Cardiac muscle cell (in vitro differentiated cells and primary cell): ENCODE measurements at regions not wholly inside any gene's neighbourhood (a gene's known extent, or its start where the extent isn't known, plus 50 kb on each side); places are given as distances from the start of the nearest gene placed in this dataset.

ENCODE experiments used
- DNase-seq, 2 donors: peaks; one replicate each; pipeline versions ENCODE4 v3.0.0 to v3.0.0-alpha.2; 2010 to 2017; ENCODE audit warnings: low read depth in 1 of 2, low spot score in 1 of 2
- H3K27ac ChIP-seq: fragments of 200-600 bp; sonication (generic); 2 replicates; pipeline ENCODE4 v1.5.1; 2016
- H3K27me3 ChIP-seq: fragments of 200-600 bp; sonication (generic); 2 replicates; pipeline ENCODE4 v1.6.0; 2016; ENCODE audit warnings: control low read depth
- H3K36me3 ChIP-seq: fragments of 200-600 bp; sonication (generic); 2 replicates; pipeline ENCODE4 v1.5.1; 2016; ENCODE audit warnings: control low read depth
- H3K4me1 ChIP-seq: fragments of 200-600 bp; sonication (generic); 2 replicates; pipeline ENCODE4 v1.8.1; 2017; ENCODE audit warnings: low read depth, mild to moderate bottlenecking, mixed run types
- H3K4me3 ChIP-seq: fragments of 200-600 bp; sonication (generic); 2 replicates; pipeline ENCODE4 v1.5.1; 2016; ENCODE audit warnings: mild to moderate bottlenecking
- H3K9me3 ChIP-seq: fragments of 200-600 bp; sonication (generic); 2 replicates; pipeline ENCODE4 v1.5.1; 2017; ENCODE audit warnings: low read depth, mild to moderate bottlenecking, control low read depth
- TF ChIP-seq, protein P1 (sequence below): IDR thresholded peaks from 2 replicates; pipeline ENCODE4 v1.5.1; 2012; ENCODE audit warnings: low read depth, mild to moderate bottlenecking, low read length

DNA sequence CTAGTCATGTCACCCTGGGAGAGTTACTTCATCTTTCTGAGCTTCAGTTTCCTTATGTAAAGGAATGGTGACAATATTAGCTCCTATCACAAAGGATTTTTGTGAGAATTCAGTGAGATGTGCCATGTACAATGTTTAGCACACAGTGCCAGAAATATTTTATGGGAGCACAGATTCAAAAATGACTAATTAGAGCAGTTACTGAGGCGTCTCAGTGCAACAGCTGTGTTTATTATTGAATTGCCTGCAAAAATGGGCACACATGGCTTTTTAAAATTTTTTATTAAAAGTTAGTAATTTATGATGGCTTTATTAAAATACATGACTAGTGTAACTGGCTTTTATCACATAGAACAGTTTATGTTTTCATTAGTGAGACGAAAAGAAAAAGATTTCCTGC is 134.3 kb upstream of the AHI1 start:
- no peaks in the 10 kb centered on the region for H3K9me3 ChIP-seq
- H3K36me3 ChIP-seq, result no peaks in the 10 kb centered on the region
- no peaks in the 10 kb centered on the region for H3K4me1 ChIP-seq
- TF ChIP-seq, protein P1, sequence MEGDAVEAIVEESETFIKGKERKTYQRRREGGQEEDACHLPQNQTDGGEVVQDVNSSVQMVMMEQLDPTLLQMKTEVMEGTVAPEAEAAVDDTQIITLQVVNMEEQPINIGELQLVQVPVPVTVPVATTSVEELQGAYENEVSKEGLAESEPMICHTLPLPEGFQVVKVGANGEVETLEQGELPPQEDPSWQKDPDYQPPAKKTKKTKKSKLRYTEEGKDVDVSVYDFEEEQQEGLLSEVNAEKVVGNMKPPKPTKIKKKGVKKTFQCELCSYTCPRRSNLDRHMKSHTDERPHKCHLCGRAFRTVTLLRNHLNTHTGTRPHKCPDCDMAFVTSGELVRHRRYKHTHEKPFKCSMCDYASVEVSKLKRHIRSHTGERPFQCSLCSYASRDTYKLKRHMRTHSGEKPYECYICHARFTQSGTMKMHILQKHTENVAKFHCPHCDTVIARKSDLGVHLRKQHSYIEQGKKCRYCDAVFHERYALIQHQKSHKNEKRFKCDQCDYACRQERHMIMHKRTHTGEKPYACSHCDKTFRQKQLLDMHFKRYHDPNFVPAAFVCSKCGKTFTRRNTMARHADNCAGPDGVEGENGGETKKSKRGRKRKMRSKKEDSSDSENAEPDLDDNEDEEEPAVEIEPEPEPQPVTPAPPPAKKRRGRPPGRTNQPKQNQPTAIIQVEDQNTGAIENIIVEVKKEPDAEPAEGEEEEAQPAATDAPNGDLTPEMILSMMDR, result no peak
- DNase-seq, result no peak
- H3K4me3 ChIP-seq, result no peak overlapping the region
- no peak overlapping the region for H3K27ac ChIP-seq
- H3K27me3 ChIP-seq, result no peaks in the 10 kb centered on the region

- TF ChIP-seq, protein P1, result no peak
- DNase-seq, result no peak
- Histone ChIP-seq H3K27ac (no peak overlapping the region), H3K27me3 (no peaks in the 10 kb centered on the region), H3K9me3 (no peaks in the 10 kb centered on the region), H3K4me3 (no peak overlapping the region), H3K36me3 (no peaks in the 10 kb centered on the region), H3K4me1 (no peaks in the 10 kb centered on the region)
These were observed 136.0 kb upstream of the AHI1 start for GRCh38 chr6:135633573-135633972.

DNA sequence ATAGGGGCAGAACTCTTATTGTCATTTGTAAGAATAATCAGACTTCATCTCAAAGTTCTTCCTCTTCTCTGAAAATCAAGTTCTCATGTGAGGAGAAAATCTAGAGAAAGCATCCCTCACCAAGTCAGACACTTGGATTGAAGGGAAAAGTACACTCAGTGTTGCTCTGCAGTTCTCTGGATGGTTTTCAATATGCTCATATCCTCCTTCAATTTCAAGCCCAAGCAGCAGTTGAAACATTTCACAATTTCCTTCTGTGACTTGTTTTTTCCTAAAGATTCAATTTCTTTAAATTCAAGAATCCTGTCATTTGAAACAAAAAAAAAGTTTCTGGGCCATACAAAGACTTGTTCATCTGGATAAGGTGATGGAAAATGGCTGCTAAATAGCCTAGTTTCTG is 140.2 kb upstream of the AHI1 start:
- H3K9me3 ChIP-seq, result no peaks in the 10 kb centered on the region
- H3K27me3 ChIP-seq, result no peaks in the 10 kb centered on the region
- TF ChIP-seq, protein P1, result no peak
- H3K36me3 ChIP-seq, result no peaks in the 10 kb centered on the region
- peak in 1 of 2 donors; percentile 51 for DNase-seq
- no peak overlapping the region for H3K4me3 ChIP-seq
- H3K27ac ChIP-seq, result no peak overlapping the region
- H3K4me1 ChIP-seq, result no peaks in the 10 kb centered on the region

DNA sequence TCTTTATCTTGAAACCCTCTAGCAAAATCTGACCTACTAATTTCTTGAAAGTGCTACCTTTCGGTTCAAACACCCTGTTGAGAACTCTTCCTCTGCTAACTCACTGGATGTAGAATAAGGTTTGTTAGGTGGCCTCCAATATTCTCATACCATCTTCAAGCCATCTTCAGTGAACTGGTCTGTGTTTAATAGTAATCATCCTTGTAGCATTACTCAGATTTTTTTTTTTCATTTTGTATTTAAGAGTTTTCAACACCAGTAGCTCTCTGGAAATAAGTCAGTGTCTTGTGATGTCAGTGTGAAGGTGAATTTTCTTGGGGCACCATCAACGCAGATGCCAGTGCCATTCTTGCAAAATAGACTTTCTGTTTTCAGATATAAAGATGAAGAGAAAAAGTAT is 140.6 kb upstream of the AHI1 start:
- Histone ChIP-seq H3K9me3 (no peaks in the 10 kb centered on the region), H3K4me3 (no peak overlapping the region), H3K36me3 (no peaks in the 10 kb centered on the region), H3K4me1 (no peaks in the 10 kb centered on the region), H3K27ac (no peak overlapping the region), H3K27me3 (no peaks in the 10 kb centered on the region)
- TF ChIP-seq, protein P1, result no peak
- no peak for DNase-seq

- H3K9me3 ChIP-seq, result no peaks in the 10 kb centered on the region
- no peak overlapping the region for H3K27ac ChIP-seq
- no peaks in the 10 kb centered on the region for H3K4me1 ChIP-seq
- no peaks in the 10 kb centered on the region for H3K27me3 ChIP-seq
- no peak overlapping the region for H3K4me3 ChIP-seq
- no peaks in the 10 kb centered on the region for H3K36me3 ChIP-seq
- TF ChIP-seq, protein P1, result no peak
- DNase-seq, result no peak
These were observed 142.5 kb upstream of the AHI1 start for GRCh38 chr6:135640048-135640447.

- no peaks in the 10 kb centered on the region for H3K9me3 ChIP-seq
- DNase-seq, result peak in 1 of 2 donors; percentile 25
- TF ChIP-seq, protein P1, result no peak
- no peak overlapping the region for H3K4me3 ChIP-seq
- no peaks in the 10 kb centered on the region for H3K27me3 ChIP-seq
- no peaks in the 10 kb centered on the region for H3K4me1 ChIP-seq
- H3K36me3 ChIP-seq, result no peaks in the 10 kb centered on the region
- H3K27ac ChIP-seq, result no peak overlapping the region
These were observed 143.0 kb upstream of the AHI1 start for GRCh38 chr6:135640449-135641111.
